HCT116 (cell line): ENCODE measurements at regions not wholly inside any gene's neighbourhood (a gene's known extent, or its start where the extent isn't known, plus 50 kb on each side); places are given as distances from the start of the nearest gene placed in this dataset.

ENCODE experiments used
- CEBPB ChIP-seq: IDR thresholded peaks from 2 replicates; pipeline ENCODE4 v1.6.1; 2012; ENCODE audit warnings: low read depth
- EZH2phosphoT487 ChIP-seq: fragments of 200-600 bp; IDR thresholded peaks from 2 replicates; pipeline ENCODE4 v1.6.1; 2018; ENCODE audit warnings: antibody characterized with exemption, borderline replicate concordance
- JUND ChIP-seq: IDR thresholded peaks from 2 replicates; pipeline ENCODE4 v1.6.1; 2012
- POLR2A ChIP-seq: IDR thresholded peaks from 2 replicates; pipeline ENCODE4 v1.7.0; 2011; ENCODE audit warnings: borderline replicate concordance; ENCODE audit not compliant: insufficient read depth, insufficient read length; ENCODE audit errors: extremely low read depth
- POLR2AphosphoS5 ChIP-seq: IDR thresholded peaks from 2 replicates; pipeline ENCODE4 v1.6.1; 2011; ENCODE audit warnings: mild to moderate bottlenecking, low read depth, low read length, moderate library complexity
- RAD21 ChIP-seq: IDR thresholded peaks from 2 replicates; pipeline ENCODE4 v1.6.1; 2012; ENCODE audit warnings: low read depth, mild to moderate bottlenecking
- SRF ChIP-seq: IDR thresholded peaks from 2 replicates; pipeline ENCODE4 v1.6.1; 2012; ENCODE audit warnings: low read depth
- TCF7L2 ChIP-seq: IDR thresholded peaks from 2 replicates; pipeline ENCODE4 v1.7.0; 2011; ENCODE audit warnings: borderline replicate concordance, inconsistent platforms; ENCODE audit not compliant: insufficient read depth, insufficient read length; ENCODE audit errors: extremely low read depth
- YY1 ChIP-seq: IDR thresholded peaks from 2 replicates; pipeline ENCODE4 v1.6.1; 2011; ENCODE audit warnings: low read length, low read depth, moderate library complexity, mild to moderate bottlenecking; ENCODE audit not compliant: insufficient replicate concordance; ENCODE audit errors: extremely low read depth
- ZFX ChIP-seq: fragments of 450-650 bp; IDR thresholded peaks from 2 replicates; pipeline ENCODE4 v1.6.1; 2017
- ZNF274 ChIP-seq: fragments of 200-500 bp; sonication (Bioruptor generic); IDR thresholded peaks from 2 replicates; pipeline ENCODE4 v1.6.1; 2014; ENCODE audit warnings: mild to moderate bottlenecking, low read depth, low read length, inconsistent platforms
- TF ChIP-seq, protein P1 (sequence below), 3 experiments: fragments of 200-600 bp in 1 of 3; sonication (generic) in 1 of 3; IDR thresholded peaks in 2 of 3; conservative IDR thresholded peaks in 1 of 3; 2 replicates each; pipeline ENCODE4 v1.5.1; 2012 to 2017; ENCODE audit warnings: low read depth in 2 of 3, low read length in 2 of 3, antibody characterized with exemption in 1 of 3, borderline replicate concordance in 1 of 3, control low read depth in 1 of 3, mild to moderate bottlenecking in 1 of 3, mixed read lengths in 1 of 3, mixed run types in 1 of 3, moderate library complexity in 1 of 3; ENCODE audit not compliant: insufficient read depth in 1 of 3
- TF ChIP-seq, protein P2 (sequence below): IDR thresholded peaks from 2 replicates; pipeline ENCODE4 v1.6.1; 2012; ENCODE audit warnings: low read depth

DNA sequence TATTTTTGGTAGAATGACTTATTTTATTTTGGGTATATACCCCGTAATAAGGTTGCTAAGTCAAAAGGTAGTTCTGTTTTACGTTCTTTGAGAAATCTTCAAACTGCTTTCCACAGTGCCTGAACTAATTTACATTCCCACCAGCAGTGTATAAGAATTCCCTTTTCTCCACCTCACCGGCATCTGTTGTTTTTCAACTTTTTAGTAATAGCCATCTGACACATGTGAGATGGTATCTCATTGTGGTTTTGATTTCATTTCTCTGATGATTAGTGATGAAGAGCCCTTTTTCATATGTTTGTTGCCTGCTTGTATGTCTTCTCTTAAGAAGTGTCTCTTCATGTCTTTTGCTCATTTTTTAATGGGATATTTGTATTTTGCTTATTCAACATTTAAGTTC lies 215.2 kb upstream of the TFPI start:
- TF ChIP-seq RAD21 (no peak), POLR2AphosphoS5 (no peak), SRF (no peak), ZNF274 (no peak), TCF7L2 (no peak), POLR2A (no peak), CEBPB (no peak), EZH2phosphoT487 (no peak), YY1 (no peak), JUND (no peak), ZFX (no peak)
- TF ChIP-seq, protein P1, sequence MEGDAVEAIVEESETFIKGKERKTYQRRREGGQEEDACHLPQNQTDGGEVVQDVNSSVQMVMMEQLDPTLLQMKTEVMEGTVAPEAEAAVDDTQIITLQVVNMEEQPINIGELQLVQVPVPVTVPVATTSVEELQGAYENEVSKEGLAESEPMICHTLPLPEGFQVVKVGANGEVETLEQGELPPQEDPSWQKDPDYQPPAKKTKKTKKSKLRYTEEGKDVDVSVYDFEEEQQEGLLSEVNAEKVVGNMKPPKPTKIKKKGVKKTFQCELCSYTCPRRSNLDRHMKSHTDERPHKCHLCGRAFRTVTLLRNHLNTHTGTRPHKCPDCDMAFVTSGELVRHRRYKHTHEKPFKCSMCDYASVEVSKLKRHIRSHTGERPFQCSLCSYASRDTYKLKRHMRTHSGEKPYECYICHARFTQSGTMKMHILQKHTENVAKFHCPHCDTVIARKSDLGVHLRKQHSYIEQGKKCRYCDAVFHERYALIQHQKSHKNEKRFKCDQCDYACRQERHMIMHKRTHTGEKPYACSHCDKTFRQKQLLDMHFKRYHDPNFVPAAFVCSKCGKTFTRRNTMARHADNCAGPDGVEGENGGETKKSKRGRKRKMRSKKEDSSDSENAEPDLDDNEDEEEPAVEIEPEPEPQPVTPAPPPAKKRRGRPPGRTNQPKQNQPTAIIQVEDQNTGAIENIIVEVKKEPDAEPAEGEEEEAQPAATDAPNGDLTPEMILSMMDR (IDR thresholded peaks at IDR 0.05 in 2 of 3, conservative IDR thresholded peaks at IDR 0.05 in 1 of 3; ENCODE audit: borderline replicate concordance in 1 of 3, insufficient read depth in 1 of 3, low read depth in 2 of 3, low read length in 2 of 3), result no peak
- TF ChIP-seq, protein P2, sequence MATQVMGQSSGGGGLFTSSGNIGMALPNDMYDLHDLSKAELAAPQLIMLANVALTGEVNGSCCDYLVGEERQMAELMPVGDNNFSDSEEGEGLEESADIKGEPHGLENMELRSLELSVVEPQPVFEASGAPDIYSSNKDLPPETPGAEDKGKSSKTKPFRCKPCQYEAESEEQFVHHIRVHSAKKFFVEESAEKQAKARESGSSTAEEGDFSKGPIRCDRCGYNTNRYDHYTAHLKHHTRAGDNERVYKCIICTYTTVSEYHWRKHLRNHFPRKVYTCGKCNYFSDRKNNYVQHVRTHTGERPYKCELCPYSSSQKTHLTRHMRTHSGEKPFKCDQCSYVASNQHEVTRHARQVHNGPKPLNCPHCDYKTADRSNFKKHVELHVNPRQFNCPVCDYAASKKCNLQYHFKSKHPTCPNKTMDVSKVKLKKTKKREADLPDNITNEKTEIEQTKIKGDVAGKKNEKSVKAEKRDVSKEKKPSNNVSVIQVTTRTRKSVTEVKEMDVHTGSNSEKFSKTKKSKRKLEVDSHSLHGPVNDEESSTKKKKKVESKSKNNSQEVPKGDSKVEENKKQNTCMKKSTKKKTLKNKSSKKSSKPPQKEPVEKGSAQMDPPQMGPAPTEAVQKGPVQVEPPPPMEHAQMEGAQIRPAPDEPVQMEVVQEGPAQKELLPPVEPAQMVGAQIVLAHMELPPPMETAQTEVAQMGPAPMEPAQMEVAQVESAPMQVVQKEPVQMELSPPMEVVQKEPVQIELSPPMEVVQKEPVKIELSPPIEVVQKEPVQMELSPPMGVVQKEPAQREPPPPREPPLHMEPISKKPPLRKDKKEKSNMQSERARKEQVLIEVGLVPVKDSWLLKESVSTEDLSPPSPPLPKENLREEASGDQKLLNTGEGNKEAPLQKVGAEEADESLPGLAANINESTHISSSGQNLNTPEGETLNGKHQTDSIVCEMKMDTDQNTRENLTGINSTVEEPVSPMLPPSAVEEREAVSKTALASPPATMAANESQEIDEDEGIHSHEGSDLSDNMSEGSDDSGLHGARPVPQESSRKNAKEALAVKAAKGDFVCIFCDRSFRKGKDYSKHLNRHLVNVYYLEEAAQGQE, result no peak
